ENCODE measurements at regions not wholly inside any gene's neighbourhood (a gene's known extent, or its start where the extent isn't known, plus 50 kb on each side); places are given as distances from the start of the nearest gene placed in this dataset.

DNA sequence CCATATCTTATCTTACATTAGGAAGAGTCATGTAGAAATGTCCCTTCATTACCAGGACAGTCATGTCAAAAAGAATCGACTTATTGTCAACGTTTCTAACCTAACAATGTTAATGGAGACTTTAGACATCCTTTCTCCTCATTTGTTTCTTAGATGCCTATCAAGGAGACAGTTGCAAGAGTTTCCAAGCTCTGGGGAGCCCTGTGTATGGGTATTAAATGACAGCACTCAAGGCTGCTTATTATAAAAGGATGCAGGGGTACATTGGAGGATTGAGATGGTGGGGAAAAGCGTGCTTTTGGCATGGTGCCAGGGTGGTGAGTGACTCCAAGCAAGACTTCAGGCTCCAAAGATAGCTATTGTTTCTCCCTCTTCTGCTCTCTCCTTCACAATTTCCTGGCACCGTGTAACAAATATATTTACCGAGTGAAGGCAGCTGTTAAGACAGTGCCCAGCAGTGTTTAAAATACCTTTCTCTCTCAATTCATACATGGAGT is 461.3 kb upstream of the CLINT1 start:
- ChIA-PET CTCF (interaction anchor here (1.1 kb wide), 1 partner anchor 317 kb away, joined by 4 read pairs; no protein-coding TSS in a partner anchor), POLR2A (no interaction called here)
- TF ChIP-seq CTCF (IDR thresholded peaks at IDR 0.05; ENCODE audit: control extremely low read depth, extremely low read depth, low read depth, missing control alignments), result no peak
- DNase-seq (ENCODE audit: extremely low spot score), result no peak

DNA sequence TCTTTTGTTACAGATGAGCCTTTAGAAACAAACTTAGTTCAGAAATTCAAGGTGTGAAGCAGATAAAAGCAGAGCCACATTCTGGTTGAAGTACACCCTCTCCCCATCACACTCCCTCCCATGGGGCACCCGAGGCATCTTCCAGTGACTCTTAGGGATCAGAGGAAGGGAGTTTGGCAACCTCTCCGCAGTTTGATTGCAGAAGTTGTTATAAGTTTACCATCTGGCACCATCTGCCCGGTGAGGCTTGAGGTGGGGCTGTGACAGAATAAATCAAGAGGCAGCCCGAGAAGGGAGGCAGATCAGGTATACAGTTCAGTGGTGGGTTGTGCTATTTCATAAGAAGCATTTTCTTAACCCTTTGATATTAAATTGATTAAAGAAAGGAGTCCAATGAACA is 458.6 kb upstream of the CLINT1 start:
- no peak for TF ChIP-seq CTCF (IDR thresholded peaks at IDR 0.05; ENCODE audit: control extremely low read depth, extremely low read depth, low read depth, missing control alignments)
- ChIA-PET CTCF (no interaction called here), POLR2A (no interaction called here)
- DNase-seq (ENCODE audit: extremely low spot score), result no peak

- POLR2A ChIA-PET, result no interaction called here
- no peak for TF ChIP-seq CTCF (IDR thresholded peaks at IDR 0.05; ENCODE audit: control extremely low read depth, extremely low read depth, low read depth, missing control alignments)
- DNase-seq (ENCODE audit: extremely low spot score), result no peak
- CTCF ChIA-PET, result interaction anchor here (1.0 kb wide), 1 partner anchor 25 kb away, joined by 3 read pairs; no protein-coding TSS in a partner anchor
Observed at GRCh38 chr5:158313733-158314464, 455.0 kb upstream of the CLINT1 start.

DNA sequence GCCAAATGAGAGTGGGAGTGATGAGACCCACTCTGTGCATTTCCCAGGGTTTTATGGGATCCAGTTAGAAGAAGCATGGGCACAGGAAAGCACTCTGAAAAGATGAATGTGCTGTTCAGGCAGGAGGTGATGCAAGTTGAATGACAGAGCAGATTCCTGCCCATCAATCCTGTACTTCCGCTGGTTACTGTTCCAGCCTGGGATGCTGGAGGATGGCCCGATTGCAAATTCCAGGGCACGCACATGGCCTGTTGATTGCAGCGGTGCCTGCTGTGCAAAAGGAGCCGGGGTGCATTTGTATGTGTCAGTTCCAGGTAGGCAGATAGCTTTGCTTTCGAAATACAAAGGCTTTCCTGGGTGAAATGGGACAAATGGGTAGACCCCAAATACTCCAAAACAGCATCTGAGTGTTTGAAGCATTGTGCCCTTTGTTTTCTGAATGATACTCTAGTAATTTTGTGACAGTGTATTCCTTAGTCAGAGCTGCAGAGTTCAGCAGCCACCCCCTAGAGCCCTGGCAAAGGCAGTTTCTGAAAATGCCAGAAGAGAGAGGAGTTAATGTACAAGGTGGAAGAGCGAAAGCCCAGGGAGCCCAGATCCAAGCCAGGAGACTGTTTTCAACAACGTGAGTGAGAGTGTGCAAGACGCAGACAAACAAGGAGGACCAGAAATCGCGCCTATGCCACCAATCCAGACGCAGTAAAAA is 454.2 kb upstream of the CLINT1 start:
- DNase-seq (ENCODE audit: extremely low spot score), result no peak
- CTCF ChIA-PET, result no interaction called here
- TF ChIP-seq CTCF (IDR thresholded peaks at IDR 0.05; ENCODE audit: control extremely low read depth, extremely low read depth, low read depth, missing control alignments), result no peak
- POLR2A ChIA-PET, result no interaction called here

GRCh38 chr5:158309088-158309807 is 450.3 kb upstream of the CLINT1 start:
- ChIA-PET POLR2A (no interaction called here), CTCF (interaction anchor here (1.0 to 1.2 kb wide), 2 partner anchors 10 to 21 kb away, joined by 3 to 4 read pairs; no protein-coding TSS in a partner anchor)
- DNase-seq (ENCODE audit: extremely low spot score), result no peak
- no peak for TF ChIP-seq CTCF (IDR thresholded peaks at IDR 0.05; ENCODE audit: control extremely low read depth, extremely low read depth, low read depth, missing control alignments)

GRCh38 chr5:158308429-158309025 is 449.6 kb upstream of the CLINT1 start:
- POLR2A ChIA-PET, result no interaction called here
- TF ChIP-seq CTCF (IDR thresholded peaks at IDR 0.05; ENCODE audit: control extremely low read depth, extremely low read depth, low read depth, missing control alignments), result no peak

More at GRCh38 chr5:158308429-158309025, 449.6 kb upstream of the CLINT1 start:
- no peak for DNase-seq (ENCODE audit: extremely low spot score)
- CTCF ChIA-PET, result interaction anchor here (0.6 to 1.2 kb wide), 2 partner anchors 9 to 12 kb away, joined by 3 to 4 read pairs; no protein-coding TSS in a partner anchor
